ENCODE measurements at regions not wholly inside any gene's neighbourhood (a gene's known extent, or its start where the extent isn't known, plus 50 kb on each side); places are given as distances from the start of the nearest gene placed in this dataset.

DNA sequence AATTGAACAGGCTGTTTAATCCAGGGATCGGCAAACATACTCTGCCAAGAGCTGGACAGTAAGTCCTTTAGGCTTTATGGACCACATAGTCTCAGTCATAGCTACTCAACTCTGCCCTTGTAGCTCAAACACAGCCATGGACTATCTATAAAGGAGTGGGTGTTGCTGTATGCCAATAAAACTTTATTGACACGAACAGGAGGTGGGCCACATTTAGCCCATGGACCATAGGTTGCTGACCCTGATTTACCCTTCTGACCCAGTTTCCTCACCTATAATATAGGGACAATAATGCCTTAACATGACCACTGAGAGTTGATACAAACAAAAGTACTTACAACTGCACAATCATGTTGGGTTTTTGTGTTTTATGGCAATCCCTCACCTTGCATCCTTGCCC lies 257.0 kb upstream of the SDK2 start:
- no peaks in the 10 kb centered on the region for H3K36me3 ChIP-seq (ENCODE audit: control insufficient read depth in 1 of 2, insufficient read depth in 2 of 2, low read length in 2 of 2)

GRCh38 chr17:73901661-73902415 lies 257.6 kb upstream of the SDK2 start:
- CTCF ChIA-PET = no interaction called here
- H3K4me2 ChIP-seq (ENCODE audit: low read length) = no peak overlapping the region
- no peaks in the 10 kb centered on the region for H3K9me3 ChIP-seq (ENCODE audit: control insufficient read depth in 1 of 2, insufficient read depth in 1 of 2, low read depth in 1 of 2, low read length in 2 of 2)
- POLR2A ChIA-PET = no interaction called here
- no peaks in the 10 kb centered on the region for H3K36me3 ChIP-seq (ENCODE audit: control insufficient read depth in 1 of 2, insufficient read depth in 2 of 2, low read length in 2 of 2)
- no peaks in the 10 kb centered on the region for H3K9me2 ChIP-seq (ENCODE audit: insufficient read depth)
- ATAC-seq = peak; percentile 44
- no peaks in the 10 kb centered on the region for H3K4me1 ChIP-seq (ENCODE audit: control insufficient read depth in 1 of 2, insufficient read depth in 2 of 2, low read length in 2 of 2)
- no peak overlapping the region for H2AFZ ChIP-seq (ENCODE audit: low read depth, low read length, poor library complexity, severe bottlenecking)
- no peak overlapping the region for H3K9ac ChIP-seq (ENCODE audit: low read length)
- BruUV-seq (replicated peaks) = no TSS peak
- H3K27ac ChIP-seq (ENCODE audit: low read depth, low read length) = no peak overlapping the region
- H3K4me3 ChIP-seq (replicated peaks in 1 of 2; ENCODE audit: low read depth in 1 of 2, low read length in 2 of 2) = no peak overlapping the region
- DNase-seq (ENCODE audit: low read depth, low spot score) = no peak
- no peaks in the 10 kb centered on the region for H4K20me1 ChIP-seq (ENCODE audit: insufficient read depth)
- no peak for TF ChIP-seq SRF (IDR thresholded peaks at IDR 0.05; ENCODE audit: low read depth)
- TF ChIP-seq CTCF (IDR thresholded peaks at IDR 0.05 in 2 of 3, conservative IDR thresholded peaks at IDR 0.05 in 1 of 3; ENCODE audit: borderline replicate concordance in 1 of 3, insufficient read depth in 1 of 3, low read depth in 2 of 3, low read length in 2 of 3) = no peak
- intact Hi-C loops (cut with micrococcal nuclease) = no loop called here
- no peaks in the 10 kb centered on the region for H3K79me2 ChIP-seq (ENCODE audit: insufficient read depth, low read length)
- peaks cover 19% of the 10 kb centered on the region for H3K27me3 ChIP-seq (ENCODE audit: insufficient read depth, low read length)
- RAD21 ChIA-PET (ENCODE audit: low non-redundant PET in 1 of 2, low total read pairs in 2 of 2, uncharacterized antibody in 2 of 2, unreplicated experiment in 2 of 2) = no interaction called here

More for the DNA sequence above, 257.0 kb upstream of the SDK2 start:
- CTCF ChIA-PET = no interaction called here
- Histone ChIP-seq H4K20me1 (ENCODE audit: insufficient read depth) (no peaks in the 10 kb centered on the region), H3K9me3 (ENCODE audit: control insufficient read depth in 1 of 2, insufficient read depth in 1 of 2, low read depth in 1 of 2, low read length in 2 of 2) (no peaks in the 10 kb centered on the region), H3K4me3 (replicated peaks in 1 of 2; ENCODE audit: low read depth in 1 of 2, low read length in 2 of 2) (no peak overlapping the region), H3K27ac (ENCODE audit: low read depth, low read length) (no peak overlapping the region), H3K27me3 (ENCODE audit: insufficient read depth, low read length) (peaks cover 19% of the 10 kb centered on the region), H3K9me2 (ENCODE audit: insufficient read depth) (no peaks in the 10 kb centered on the region), H3K4me1 (ENCODE audit: control insufficient read depth in 1 of 2, insufficient read depth in 2 of 2, low read length in 2 of 2) (no peaks in the 10 kb centered on the region), H3K4me2 (ENCODE audit: low read length) (no peak overlapping the region), H2AFZ (ENCODE audit: low read depth, low read length, poor library complexity, severe bottlenecking) (no peak overlapping the region), H3K9ac (ENCODE audit: low read length) (no peak overlapping the region), H3K79me2 (ENCODE audit: insufficient read depth, low read length) (no peaks in the 10 kb centered on the region)
- DNase-seq (ENCODE audit: low read depth, low spot score) (no peak), ATAC-seq (no peak)
- no peak for TF ChIP-seq SIN3A (IDR thresholded peaks at IDR 0.05; ENCODE audit: low read depth)
- TF ChIP-seq, protein P1, sequence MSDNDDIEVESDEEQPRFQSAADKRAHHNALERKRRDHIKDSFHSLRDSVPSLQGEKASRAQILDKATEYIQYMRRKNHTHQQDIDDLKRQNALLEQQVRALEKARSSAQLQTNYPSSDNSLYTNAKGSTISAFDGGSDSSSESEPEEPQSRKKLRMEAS (IDR thresholded peaks at IDR 0.05) = no peak
- no peak for TF ChIP-seq TCF7L2 (IDR thresholded peaks at IDR 0.05; ENCODE audit: borderline replicate concordance, extremely low read depth, insufficient read depth, insufficient read length)
- RAD21 ChIA-PET (ENCODE audit: low non-redundant PET in 1 of 2, low total read pairs in 2 of 2, uncharacterized antibody in 2 of 2, unreplicated experiment in 2 of 2) = no interaction called here
- intact Hi-C loops (cut with micrococcal nuclease) = no loop called here
- no TSS peak for BruUV-seq (replicated peaks)
- POLR2A ChIA-PET = no interaction called here

All from HCT116 (cell line).